ENCODE measurements at regions not wholly inside any gene's neighbourhood (a gene's known extent, or its start where the extent isn't known, plus 50 kb on each side); places are given as distances from the start of the nearest gene placed in this dataset.

GRCh38 chr2:103616891-103617290 is 855.1 kb downstream of the TMEM182 start:
- TF ChIP-seq EZH2 (IDR thresholded peaks at IDR 0.05; ENCODE audit: borderline replicate concordance, low read depth, low read length, severe bottlenecking), result no peak
- TF ChIP-seq, protein P1, sequence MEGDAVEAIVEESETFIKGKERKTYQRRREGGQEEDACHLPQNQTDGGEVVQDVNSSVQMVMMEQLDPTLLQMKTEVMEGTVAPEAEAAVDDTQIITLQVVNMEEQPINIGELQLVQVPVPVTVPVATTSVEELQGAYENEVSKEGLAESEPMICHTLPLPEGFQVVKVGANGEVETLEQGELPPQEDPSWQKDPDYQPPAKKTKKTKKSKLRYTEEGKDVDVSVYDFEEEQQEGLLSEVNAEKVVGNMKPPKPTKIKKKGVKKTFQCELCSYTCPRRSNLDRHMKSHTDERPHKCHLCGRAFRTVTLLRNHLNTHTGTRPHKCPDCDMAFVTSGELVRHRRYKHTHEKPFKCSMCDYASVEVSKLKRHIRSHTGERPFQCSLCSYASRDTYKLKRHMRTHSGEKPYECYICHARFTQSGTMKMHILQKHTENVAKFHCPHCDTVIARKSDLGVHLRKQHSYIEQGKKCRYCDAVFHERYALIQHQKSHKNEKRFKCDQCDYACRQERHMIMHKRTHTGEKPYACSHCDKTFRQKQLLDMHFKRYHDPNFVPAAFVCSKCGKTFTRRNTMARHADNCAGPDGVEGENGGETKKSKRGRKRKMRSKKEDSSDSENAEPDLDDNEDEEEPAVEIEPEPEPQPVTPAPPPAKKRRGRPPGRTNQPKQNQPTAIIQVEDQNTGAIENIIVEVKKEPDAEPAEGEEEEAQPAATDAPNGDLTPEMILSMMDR (IDR thresholded peaks at IDR 0.05; ENCODE audit: borderline replicate concordance, extremely low read depth, low read length, poor library complexity, severe bottlenecking), result no peak

Data from DND-41 (cell line).